IPS DF 6.9 (cell line): ENCODE measurements at regions not wholly inside any gene's neighbourhood (a gene's known extent, or its start where the extent isn't known, plus 50 kb on each side); places are given as distances from the start of the nearest gene placed in this dataset.
A peak's percentile ranks its signal among the peaks of the same experiment; 100 is the strongest.

Experiments used
- DNase-seq: peaks from one replicate; pipeline ENCODE4 v3.0.0-alpha.2; 2013; ENCODE audit warnings: low read depth, low spot score
- H3K27ac ChIP-seq: one replicate; pipeline ENCODE4 v1.5.1; 2013; ENCODE audit warnings: low read length, control low read depth
- H3K27me3 ChIP-seq: 2 replicates; pipeline ENCODE4 v1.6.1; 2013; ENCODE audit warnings: mild to moderate bottlenecking, low read length; ENCODE audit not compliant: control insufficient read depth, insufficient read depth
- H3K36me3 ChIP-seq: 2 replicates; pipeline ENCODE4 v1.6.1; 2013; ENCODE audit warnings: low read length; ENCODE audit not compliant: control insufficient read depth, insufficient read depth
- H3K4me1 ChIP-seq: 2 replicates; pipeline ENCODE4 v1.6.1; 2013; ENCODE audit warnings: low read length; ENCODE audit not compliant: control insufficient read depth, insufficient read depth
- H3K4me3 ChIP-seq: 2 replicates; pipeline ENCODE4 v1.5.1; 2013; ENCODE audit warnings: mild to moderate bottlenecking, low read length
- H3K9me3 ChIP-seq: 2 replicates; pipeline ENCODE4 v1.6.1; 2013; ENCODE audit warnings: low read length, inconsistent platforms; ENCODE audit not compliant: control insufficient read depth, insufficient read depth
- WGBS: extraction: QIAGEN DNeasy Blood & Tissue Kit; methylation state at CpG from one replicate; pipeline ENCODE4 v1.1.7; 2013; ENCODE audit warnings: mixed read lengths, missing lambda C conversion rate; ENCODE audit not compliant: insufficient read length, insufficient coverage; 5-methylcytosine and 5-hydroxymethylcytosine counted together

DNA sequence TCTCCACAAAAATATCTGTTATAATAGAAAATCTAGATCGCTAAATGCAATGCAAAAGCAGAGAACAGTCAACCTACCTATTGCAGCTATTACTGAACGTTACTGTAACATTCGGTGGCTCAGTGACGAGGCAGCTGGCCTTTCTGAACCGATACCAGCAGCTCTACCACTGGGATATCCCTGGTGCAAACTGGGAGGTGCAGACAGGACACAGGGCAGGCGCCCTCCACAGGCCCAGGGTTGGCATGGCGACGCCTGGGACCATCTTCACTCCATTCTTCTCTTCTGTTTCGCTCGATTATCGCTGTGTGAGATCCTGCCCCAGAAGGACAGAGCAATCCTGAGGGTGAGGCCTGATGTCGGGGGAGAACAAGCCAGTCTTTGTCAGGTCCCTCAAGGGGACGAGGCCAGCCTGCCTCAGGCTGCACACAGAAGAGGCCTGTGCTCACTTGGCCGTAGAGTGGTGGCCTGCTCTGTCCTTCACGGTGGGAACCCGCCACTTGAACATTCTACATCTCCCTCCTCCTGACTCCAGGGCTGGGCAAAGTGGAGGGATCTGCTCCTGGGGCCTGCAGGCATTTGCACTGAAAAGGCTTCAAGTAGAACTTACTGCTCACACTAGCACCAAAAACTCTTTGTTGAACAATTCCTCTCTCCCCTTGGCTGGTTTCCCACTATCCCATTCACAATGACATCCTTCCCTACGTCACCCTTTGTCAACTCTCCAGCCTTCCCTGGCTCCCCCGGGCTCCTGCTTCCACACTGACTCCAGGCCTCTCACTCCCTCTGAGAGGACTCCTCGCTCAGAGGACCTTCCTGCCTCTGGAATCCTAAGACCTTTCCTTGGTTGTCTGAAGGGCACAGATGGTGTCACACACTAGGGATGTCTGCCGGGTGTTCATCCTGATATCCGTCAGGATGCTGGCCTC is 49.7 kb downstream of the CYRIA start:
- no peaks in the 10 kb centered on the region for H3K36me3 ChIP-seq
- no peak for DNase-seq
- no peaks in the 10 kb centered on the region for H3K9me3 ChIP-seq
- H3K27me3 ChIP-seq, result no peaks in the 10 kb centered on the region
- H3K4me3 ChIP-seq, result no peak overlapping the region
- WGBS, result no CpG with 5 or more reads among the region's 21 CpGs
- H3K4me1 ChIP-seq, result peaks cover 2% of the 10 kb centered on the region; the same call in 1 of the 2 replicates
- no peak overlapping the region for H3K27ac ChIP-seq

- no peak overlapping the region for H3K4me3 ChIP-seq
- H3K36me3 ChIP-seq, result no peaks in the 10 kb centered on the region
- H3K27ac ChIP-seq, result no peak overlapping the region
- no CpG with 5 or more reads among the region's 3 CpGs for WGBS
- H3K27me3 ChIP-seq, result no peaks in the 10 kb centered on the region
- peaks cover 2% of the 10 kb centered on the region; the same call in 1 of the 2 replicates for H3K4me1 ChIP-seq
- no peak for DNase-seq
- H3K9me3 ChIP-seq, result no peaks in the 10 kb centered on the region
Observed at GRCh38 chr2:16615246-16615645, 50.4 kb downstream of the CYRIA start.

DNA sequence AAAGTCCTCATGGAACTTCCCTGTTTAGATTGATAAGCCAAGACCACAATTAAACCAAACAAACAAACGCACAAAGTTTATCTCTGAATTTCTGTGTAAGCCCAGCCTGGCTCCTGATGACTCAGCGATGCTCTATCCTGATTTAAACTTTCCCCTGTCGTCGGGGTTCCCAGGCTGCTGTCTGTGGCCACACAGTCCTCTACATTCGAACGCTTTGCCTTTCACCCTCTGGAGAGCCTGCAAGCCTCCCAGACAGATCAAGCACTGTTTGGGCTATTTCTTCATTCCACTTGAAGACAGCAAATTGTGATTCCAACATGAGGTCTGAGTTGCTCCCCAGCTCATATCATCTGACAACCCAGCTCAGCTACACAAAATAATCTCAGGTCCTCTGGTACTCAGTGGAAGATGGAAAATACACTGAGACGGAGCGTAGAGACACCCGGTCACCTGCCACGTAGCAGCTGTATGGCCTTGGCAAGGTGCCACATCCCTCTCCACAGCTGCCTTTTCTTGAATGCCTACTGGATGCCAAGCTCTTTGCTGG is 51.2 kb downstream of the CYRIA start:
- Histone ChIP-seq H3K4me3 (no peak overlapping the region), H3K36me3 (no peaks in the 10 kb centered on the region), H3K27me3 (no peaks in the 10 kb centered on the region), H3K27ac (no peak overlapping the region), H3K9me3 (no peaks in the 10 kb centered on the region), H3K4me1 (peaks cover 2% of the 10 kb centered on the region; the same call in 1 of the 2 replicates)
- WGBS, result no CpG with 5 or more reads among the region's 10 CpGs
- no peak for DNase-seq

DNA sequence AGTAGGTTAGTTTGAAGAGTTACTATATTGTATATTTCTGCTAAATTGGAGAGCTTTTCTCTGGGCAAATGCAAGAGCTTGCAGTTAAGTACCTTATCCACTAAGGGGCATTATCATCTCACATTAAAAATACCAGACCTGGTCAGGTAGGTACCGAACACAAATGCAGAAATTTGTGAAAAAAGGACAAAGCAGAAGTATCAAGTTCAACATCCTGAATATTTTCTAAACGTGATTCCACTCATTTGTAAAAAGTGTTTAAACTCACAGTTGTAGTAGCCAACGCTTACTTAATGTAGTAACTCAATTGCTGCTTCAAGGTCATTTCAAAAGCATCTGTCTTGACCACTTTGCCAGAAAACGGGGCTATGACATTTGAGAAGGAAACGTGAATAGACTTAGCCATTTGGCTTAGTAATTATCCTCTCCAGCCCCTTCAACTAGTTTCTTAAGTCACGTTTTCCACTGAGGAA is 52.1 kb downstream of the CYRIA start:
- Histone ChIP-seq H3K9me3 (no peaks in the 10 kb centered on the region), H3K36me3 (no peaks in the 10 kb centered on the region), H3K27me3 (no peaks in the 10 kb centered on the region), H3K4me1 (peaks cover 2% of the 10 kb centered on the region; the same call in 1 of the 2 replicates), H3K27ac (no peak overlapping the region), H3K4me3 (no peak overlapping the region)
- no CpG with 5 or more reads among the region's 6 CpGs for WGBS
- no peak for DNase-seq

DNA sequence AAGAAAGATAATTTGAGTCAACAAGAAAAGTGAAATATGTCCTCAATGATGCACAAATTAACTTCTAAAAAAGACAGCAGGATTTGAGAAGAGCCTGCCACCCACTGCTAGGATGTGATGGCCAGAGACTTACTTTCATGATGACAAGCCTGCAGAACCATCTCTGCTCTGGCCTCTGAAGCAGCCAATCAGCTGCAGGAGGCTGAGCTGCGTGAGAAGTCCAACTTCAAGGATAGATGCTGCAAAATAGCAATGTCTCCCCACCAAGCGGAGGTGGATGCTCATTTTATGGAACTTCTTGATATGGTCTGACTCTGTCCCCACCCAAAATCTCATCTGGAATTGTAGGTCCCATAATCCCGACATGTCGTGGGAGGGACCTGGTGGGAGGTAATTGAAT is 53.1 kb downstream of the CYRIA start:
- no peak overlapping the region for H3K4me3 ChIP-seq
- H3K36me3 ChIP-seq, result no peaks in the 10 kb centered on the region
- no peaks in the 10 kb centered on the region for H3K27me3 ChIP-seq
- no peak overlapping the region for H3K27ac ChIP-seq
- no peak for DNase-seq
- H3K4me1 ChIP-seq, result 0 out of 2 replicates have a peak, but pooled peaks cover 1% of the 10 kb centered on the region
- H3K9me3 ChIP-seq, result no peaks in the 10 kb centered on the region
- WGBS, result no CpG with 5 or more reads among the region's 4 CpGs

- H3K27ac ChIP-seq, result no peak overlapping the region
- no CpG with 5 or more reads among the region's 3 CpGs for WGBS
Observed at GRCh38 chr2:16609786-16610185, 55.8 kb downstream of the CYRIA start.

DNA sequence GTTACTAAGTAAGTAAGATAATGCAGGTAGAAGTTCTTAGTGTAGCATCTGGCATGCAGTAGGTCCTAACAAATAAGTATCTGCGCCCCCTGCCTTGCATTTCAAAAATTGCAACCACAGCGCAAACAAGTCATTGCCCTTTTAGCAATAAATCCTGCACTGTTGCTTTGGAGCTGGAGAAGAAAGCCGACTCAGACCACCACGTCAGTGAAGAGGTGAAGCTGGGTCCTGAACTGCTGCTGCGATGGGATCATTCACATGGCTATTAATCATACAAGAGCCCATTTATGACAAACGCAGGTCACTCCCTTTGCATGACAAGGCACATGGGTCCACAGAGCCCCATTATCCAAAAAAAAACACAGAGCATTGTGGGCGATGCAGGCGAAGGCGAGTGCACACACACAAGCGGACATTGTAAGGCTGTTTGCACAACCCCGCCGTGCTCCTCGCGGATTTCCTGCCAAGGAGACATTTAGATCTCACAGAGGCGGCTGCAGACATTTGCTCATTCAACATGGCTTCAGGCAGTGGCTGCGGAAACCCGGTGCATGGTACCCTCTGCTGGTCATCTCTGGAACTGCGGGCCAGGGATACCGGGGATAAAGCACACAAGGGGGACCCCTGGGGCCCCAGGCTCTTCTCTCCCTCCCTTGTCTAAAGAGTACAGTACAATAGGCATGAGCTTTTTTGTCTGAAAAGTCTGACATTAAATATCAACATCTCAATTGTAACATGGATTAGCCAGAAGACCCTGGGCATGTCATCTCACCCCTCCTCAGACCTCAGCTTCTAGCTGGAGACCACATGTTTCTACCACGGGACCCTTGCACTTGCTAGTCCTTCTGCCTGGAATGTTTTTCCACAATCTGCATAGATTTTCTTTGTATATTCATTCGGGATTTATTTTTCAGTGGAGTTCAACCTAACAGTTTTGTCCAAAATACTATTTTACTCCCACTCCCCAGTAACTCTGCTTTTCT is 56.7 kb downstream of the CYRIA start:
- DNase-seq, result peak; percentile 66
- Histone ChIP-seq H3K4me3 (peak overlapping the region; percentile 38; the same call in 1 of the 2 replicates), H3K9me3 (no peaks in the 10 kb centered on the region), H3K36me3 (no peaks in the 10 kb centered on the region), H3K4me1 (0 out of 2 replicates have a peak, but pooled peaks cover 1% of the 10 kb centered on the region), H3K27me3 (no peaks in the 10 kb centered on the region), H3K27ac (no peak overlapping the region)
- no CpG with 5 or more reads among the region's 21 CpGs for WGBS

More at GRCh38 chr2:16609786-16610185, 55.8 kb downstream of the CYRIA start:
- Histone ChIP-seq H3K27me3 (no peaks in the 10 kb centered on the region), H3K9me3 (no peaks in the 10 kb centered on the region), H3K4me3 (no peak overlapping the region), H3K36me3 (no peaks in the 10 kb centered on the region), H3K4me1 (0 out of 2 replicates have a peak, but pooled peaks cover 1% of the 10 kb centered on the region)
- no peak for DNase-seq

DNA sequence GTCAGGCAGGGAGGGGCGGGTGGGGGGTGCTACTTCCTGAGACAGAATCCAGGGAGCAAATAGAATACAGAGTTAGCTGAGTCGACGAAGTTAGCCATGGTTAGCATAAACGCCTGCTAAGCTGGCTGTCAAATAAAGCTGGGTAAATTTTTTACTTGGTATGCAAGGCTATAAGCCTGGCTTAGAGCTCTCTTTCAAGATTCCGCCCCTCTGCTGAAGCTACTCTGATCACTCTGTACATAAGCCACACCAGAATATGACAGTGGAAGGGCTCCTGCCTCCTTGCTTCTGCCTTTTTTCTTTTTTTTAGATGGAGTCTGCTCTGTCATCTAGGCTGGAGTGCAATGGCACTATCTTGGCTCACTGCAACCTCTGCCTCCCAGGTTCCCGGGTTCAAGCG is 58.3 kb downstream of the CYRIA start:
- H3K27me3 ChIP-seq, result no peaks in the 10 kb centered on the region
- no peaks in the 10 kb centered on the region for H3K36me3 ChIP-seq

GRCh38 chr2:16604236-16604635 is 61.4 kb downstream of the CYRIA start:
- Histone ChIP-seq H3K27me3 (no peaks in the 10 kb centered on the region), H3K4me1 (no peaks in the 10 kb centered on the region), H3K4me3 (no peak overlapping the region), H3K9me3 (no peaks in the 10 kb centered on the region), H3K27ac (no peak overlapping the region), H3K36me3 (no peaks in the 10 kb centered on the region)
- DNase-seq, result no peak
- no CpG with 5 or more reads among the region's 4 CpGs for WGBS

More for the DNA sequence above, 58.3 kb downstream of the CYRIA start:
- H3K4me3 ChIP-seq, result no peak overlapping the region
- H3K9me3 ChIP-seq, result no peaks in the 10 kb centered on the region
- no peak for DNase-seq
- no peaks in the 10 kb centered on the region for H3K4me1 ChIP-seq
- H3K27ac ChIP-seq, result no peak overlapping the region
- WGBS, result no CpG with 5 or more reads among the region's 7 CpGs
